Coronary artery (tissue), 2 donors: ENCODE measurements at regions not wholly inside any gene's neighbourhood (a gene's known extent, or its start where the extent isn't known, plus 50 kb on each side); places are given as distances from the start of the nearest gene placed in this dataset.
"Not testable (repeated sequence)": the region's sequence is repeated elsewhere in the genome, so short reads cannot be mapped to it uniquely, and the experiment has no call there.

Experiments used
- DNase-seq: peaks from one replicate; pipeline ENCODE4 v3.0.0-alpha.2; 2017; ENCODE audit warnings: low spot score
- H3K27ac ChIP-seq, 2 donors: fragments of 200-600 bp; sonication (generic); one replicate each; pipeline ENCODE4 v1.5.1; 2016 to 2019
- H3K4me3 ChIP-seq: fragments of 200-600 bp; sonication (generic); 2 replicates; pipeline ENCODE4 v1.5.1; 2016; ENCODE audit warnings: mild to moderate bottlenecking, moderate library complexity
- CTCF ChIP-seq: fragments of 200-600 bp; sonication (generic); IDR thresholded peaks from one replicate; pipeline ENCODE4 v1.5.1; 2019; ENCODE audit warnings: antibody characterized with exemption

DNA sequence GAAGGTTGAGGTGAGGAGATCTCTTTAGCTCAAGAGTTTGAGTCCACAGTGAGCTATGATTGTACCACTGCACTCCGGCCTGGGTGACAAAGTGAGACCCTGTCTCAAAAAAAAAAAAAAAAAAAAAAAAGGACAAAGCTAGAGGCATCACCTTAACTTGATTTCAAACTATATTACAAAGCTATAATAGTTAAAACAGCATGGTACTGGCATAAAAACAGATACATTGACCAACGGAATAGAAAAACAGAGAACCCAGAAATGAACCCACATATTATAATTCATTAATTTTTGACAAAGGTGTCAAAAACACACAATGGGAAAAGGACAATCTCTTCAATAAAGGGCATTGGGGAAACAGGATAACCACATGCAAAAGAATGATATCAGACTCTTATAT is 50.8 kb upstream of the MBOAT1 start:
- no peak for TF ChIP-seq CTCF
- H3K27ac ChIP-seq: no peak overlapping the region
- no peak overlapping the region for H3K4me3 ChIP-seq
- DNase-seq: no peak

- TF ChIP-seq CTCF: no peak
- no peak overlapping the region for H3K4me3 ChIP-seq
- DNase-seq: no peak
- no peak overlapping the region for H3K27ac ChIP-seq
Observed at GRCh38 chr6:20265842-20266241, 53.6 kb upstream of the MBOAT1 start.

DNA sequence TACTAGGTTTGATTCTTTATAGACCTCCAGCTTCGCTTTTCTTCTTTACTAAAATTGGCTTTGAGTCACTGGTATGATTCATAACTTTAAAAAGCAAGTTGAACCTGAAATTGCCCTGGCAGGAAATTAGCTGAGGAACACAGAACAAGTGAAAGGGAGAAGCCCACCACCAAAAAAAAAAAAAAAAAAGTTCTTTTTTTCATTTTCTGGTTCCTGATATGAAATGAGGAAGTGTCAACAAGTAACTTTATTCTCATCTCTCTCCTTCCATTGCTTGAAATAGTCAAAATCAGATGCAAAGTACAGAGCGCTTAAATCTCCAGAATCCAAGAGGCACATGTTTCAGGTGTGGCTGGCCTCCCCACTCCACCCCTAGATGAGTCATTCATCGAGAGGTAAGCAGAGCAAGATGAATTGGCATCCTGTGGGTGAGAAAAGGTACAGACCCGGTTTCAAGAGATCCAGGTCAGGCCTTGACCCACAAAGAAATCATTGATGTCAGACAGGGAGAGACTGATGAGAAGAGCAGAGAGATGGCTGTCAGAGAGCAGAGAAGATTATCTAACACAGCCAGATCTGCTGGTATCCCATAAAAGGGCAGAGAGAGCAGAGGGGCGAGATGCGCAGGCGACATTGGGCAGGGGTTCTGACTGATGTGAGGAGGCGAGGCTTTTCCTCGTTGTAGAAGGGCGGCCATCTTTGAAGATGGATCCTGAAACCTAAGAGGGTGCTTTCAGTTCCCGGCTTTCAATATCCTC is 54.8 kb upstream of the MBOAT1 start:
- TF ChIP-seq CTCF: no peak
- H3K4me3 ChIP-seq: no peak overlapping the region
- H3K27ac ChIP-seq: no peak overlapping the region
- no peak for DNase-seq

- Histone ChIP-seq H3K4me3 (no peak overlapping the region), H3K27ac (no peak overlapping the region)
- no peak for DNase-seq
- no peak for TF ChIP-seq CTCF
Observed at GRCh38 chr6:20269181-20269580, 56.9 kb upstream of the MBOAT1 start.

- Histone ChIP-seq H3K4me3 (no peak overlapping the region), H3K27ac (no peak overlapping the region)
- TF ChIP-seq CTCF: no peak
- DNase-seq: no peak
Observed at GRCh38 chr6:20271818-20272217, 59.5 kb upstream of the MBOAT1 start.

GRCh38 chr6:20274137-20274536 is 61.9 kb upstream of the MBOAT1 start:
- H3K27ac ChIP-seq: no peak overlapping the region
- DNase-seq: no peak
- no peak for TF ChIP-seq CTCF
- no peak overlapping the region for H3K4me3 ChIP-seq

DNA sequence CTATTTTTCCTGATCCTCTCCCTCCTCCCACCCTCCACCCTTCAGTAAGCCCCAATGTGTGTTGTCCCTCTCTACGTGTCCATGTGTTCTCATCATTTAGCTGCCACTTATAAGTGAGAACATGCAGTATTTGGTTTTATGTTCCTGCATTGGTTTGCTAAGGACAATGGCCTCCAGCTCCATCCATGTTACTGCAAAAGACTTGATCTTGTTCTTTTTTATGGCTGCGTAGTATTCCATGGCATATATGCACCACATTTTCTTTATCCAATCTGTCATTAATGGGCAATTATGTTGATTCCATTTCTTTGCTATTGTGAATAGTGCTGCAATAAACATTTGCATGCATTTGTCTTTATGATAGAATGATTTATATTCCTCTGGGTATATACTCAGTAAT is 63.6 kb upstream of the MBOAT1 start:
- DNase-seq, H3K4me3 ChIP-seq, H3K27ac ChIP-seq: not testable (repeated sequence)

GRCh38 chr6:20277724-20278123 is 65.5 kb upstream of the MBOAT1 start:
- not testable (repeated sequence) for H3K4me3 ChIP-seq, H3K27ac ChIP-seq, DNase-seq
